Effector memory CD4-positive, alpha-beta T cell (primary cell): ENCODE measurements at regions not wholly inside any gene's neighbourhood (a gene's known extent, or its start where the extent isn't known, plus 50 kb on each side); places are given as distances from the start of the nearest gene placed in this dataset.

Experiments
- DNase-seq, 3 donors: peaks; one replicate each; pipeline ENCODE4 v3.0.0-alpha.2; 2020
- H3K27ac ChIP-seq: 2 replicates; pipeline ENCODE4 v1.7.0; 2013; ENCODE audit warnings: mild to moderate bottlenecking, low read length, moderate library complexity; ENCODE audit not compliant: insufficient read depth, poor library complexity, severe bottlenecking
- H3K27me3 ChIP-seq: replicated peaks from 2 replicates; pipeline ENCODE4 v1.7.0; 2013; ENCODE audit warnings: mild to moderate bottlenecking, low read length; ENCODE audit not compliant: insufficient read depth, control insufficient read depth, poor library complexity, severe bottlenecking
- H3K36me3 ChIP-seq: 2 replicates; pipeline ENCODE4 v1.7.0; 2013; ENCODE audit warnings: mild to moderate bottlenecking, low read length, moderate library complexity; ENCODE audit not compliant: control insufficient read depth, insufficient read depth
- H3K4me1 ChIP-seq: 2 replicates; pipeline ENCODE4 v1.7.0; 2013; ENCODE audit warnings: low read length, mild to moderate bottlenecking; ENCODE audit not compliant: control insufficient read depth, insufficient read depth, poor library complexity, severe bottlenecking
- H3K4me3 ChIP-seq: 2 replicates; pipeline ENCODE4 v1.7.0; 2013; ENCODE audit warnings: low read length, low read depth, mild to moderate bottlenecking; ENCODE audit not compliant: insufficient read depth, poor library complexity, severe bottlenecking
- H3K9me3 ChIP-seq: 2 replicates; pipeline ENCODE4 v1.7.0; 2013; ENCODE audit warnings: mild to moderate bottlenecking, low read length, moderate library complexity; ENCODE audit not compliant: control insufficient read depth

DNA sequence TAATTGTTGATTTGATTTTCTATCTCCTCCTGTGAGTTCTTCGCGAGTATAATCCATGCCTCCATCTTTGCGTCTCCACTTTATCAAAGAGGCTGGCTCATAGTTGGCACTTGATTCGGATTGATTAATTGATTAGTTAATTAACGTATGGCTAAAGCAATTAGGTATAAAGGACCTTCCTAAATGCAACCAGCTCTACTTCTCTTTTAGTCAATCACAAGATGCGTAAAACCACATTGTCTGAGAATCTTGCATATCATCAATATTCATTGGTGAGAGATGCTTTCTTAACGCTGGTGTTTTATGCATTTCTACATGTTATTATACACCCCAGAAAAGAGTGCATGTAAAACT lies 56.4 kb upstream of the NR2F2 start:
- no peak for DNase-seq
- H3K27ac ChIP-seq = no peak overlapping the region
- no peaks in the 10 kb centered on the region for H3K4me1 ChIP-seq
- H3K9me3 ChIP-seq = no peaks in the 10 kb centered on the region
- H3K27me3 ChIP-seq = no peaks in the 10 kb centered on the region
- no peak overlapping the region for H3K4me3 ChIP-seq
- H3K36me3 ChIP-seq = no peaks in the 10 kb centered on the region

DNA sequence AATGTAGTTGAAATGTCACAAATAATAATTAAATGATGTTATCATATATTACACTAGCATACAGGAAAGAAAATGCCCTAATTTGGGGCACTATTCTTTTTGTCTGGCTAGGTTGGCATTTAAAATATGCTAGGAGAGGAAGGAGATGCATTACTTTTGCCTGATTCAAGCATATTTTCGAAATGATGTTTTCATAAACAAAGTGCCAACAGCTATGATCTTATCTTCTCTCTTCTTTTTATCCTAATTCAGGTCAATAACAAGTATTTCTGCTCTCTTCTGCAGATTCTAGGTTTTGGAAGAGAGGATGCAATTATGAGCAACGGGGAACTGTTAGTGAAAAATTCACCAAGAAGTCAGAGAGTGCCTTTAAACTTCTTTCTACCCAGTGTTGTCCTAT lies 55.8 kb upstream of the NR2F2 start:
- H3K27ac ChIP-seq = no peak overlapping the region
- no peak for DNase-seq
- H3K36me3 ChIP-seq = no peaks in the 10 kb centered on the region
- no peaks in the 10 kb centered on the region for H3K4me1 ChIP-seq
- no peak overlapping the region for H3K4me3 ChIP-seq
- H3K9me3 ChIP-seq = no peaks in the 10 kb centered on the region
- no peaks in the 10 kb centered on the region for H3K27me3 ChIP-seq

DNA sequence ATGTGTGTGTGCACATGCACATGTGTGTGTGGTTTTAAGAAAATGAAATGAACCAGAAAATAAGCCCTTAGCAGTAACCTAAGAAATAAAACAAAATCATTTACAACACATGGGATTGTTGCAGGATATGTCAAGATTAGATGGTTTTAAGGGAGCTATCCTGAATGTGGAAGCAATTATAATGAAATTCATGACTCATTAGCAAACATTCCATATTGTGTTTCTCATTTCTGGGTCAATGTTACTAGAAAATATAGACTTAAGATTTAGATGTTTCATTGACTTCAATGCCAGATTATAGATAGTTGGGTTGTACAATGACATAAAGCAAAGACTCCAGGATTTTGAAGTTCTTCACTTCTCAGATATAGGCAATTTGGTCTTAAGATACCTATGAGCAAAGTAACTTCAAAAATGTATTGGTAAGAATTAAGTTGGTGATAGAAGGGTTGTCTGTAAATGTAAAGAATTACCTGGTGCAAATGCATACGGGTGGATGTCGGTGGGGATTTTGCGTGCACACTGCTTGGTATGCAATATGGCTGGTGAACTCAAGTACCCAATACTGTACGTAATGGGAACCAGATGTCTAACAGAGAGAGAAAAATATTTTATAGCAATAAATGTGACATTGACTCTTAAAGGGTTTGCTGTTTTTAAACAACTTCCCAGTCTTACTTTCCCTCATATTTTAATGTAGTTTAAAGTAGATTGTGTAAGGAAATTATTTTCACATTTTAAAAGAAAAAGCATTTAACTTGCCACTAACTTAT lies 53.9 kb upstream of the NR2F2 start:
- Histone ChIP-seq H3K4me3 (no peak overlapping the region), H3K27ac (no peak overlapping the region), H3K36me3 (no peaks in the 10 kb centered on the region), H3K27me3 (no peaks in the 10 kb centered on the region), H3K4me1 (no peaks in the 10 kb centered on the region), H3K9me3 (no peaks in the 10 kb centered on the region)
- DNase-seq = no peak
